ENCODE measurements at regions not wholly inside any gene's neighbourhood (a gene's known extent, or its start where the extent isn't known, plus 50 kb on each side); places are given as distances from the start of the nearest gene placed in this dataset.
"Not testable (repeated sequence)": the region's sequence is repeated elsewhere in the genome, so short reads cannot be mapped to it uniquely, and the experiment has no call there.

DNA sequence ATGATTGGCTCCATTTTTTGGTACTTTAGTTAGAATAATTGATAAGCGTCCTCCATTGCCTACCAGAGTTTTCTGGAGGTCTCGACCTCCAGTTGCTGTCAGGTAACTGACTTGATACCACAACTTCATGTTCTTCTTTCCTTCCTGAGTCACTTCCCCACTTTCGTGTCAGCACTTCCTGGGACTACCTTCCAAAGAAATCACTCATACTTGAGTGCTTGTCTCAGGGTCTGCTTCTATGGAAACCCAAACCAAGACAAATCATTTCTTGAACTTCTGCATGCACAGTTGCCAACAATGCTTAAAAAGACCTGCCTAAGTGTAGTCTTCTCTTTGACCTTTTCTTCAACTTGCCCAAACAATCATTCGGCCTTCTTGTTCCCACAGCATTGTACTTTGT lies 210.3 kb upstream of the ETAA1 start:
- Histone ChIP-seq H3K4me3 (ENCODE audit: low read depth, low read length) (no peak overlapping the region), H3K9ac (ENCODE audit: low read length) (no peak overlapping the region), H4K8ac (ENCODE audit: low read depth, low read length) (no peak overlapping the region), H2AK5ac (ENCODE audit: low read length) (no peak overlapping the region), H3K36me3 (ENCODE audit: control insufficient read depth in 1 of 2, insufficient read depth in 2 of 2, low read length in 2 of 2) (no peaks in the 10 kb centered on the region), H3K18ac (ENCODE audit: low read length) (no peak overlapping the region), H3K14ac (ENCODE audit: low read length) (no peak overlapping the region), H3K23ac (ENCODE audit: low read length) (no peak overlapping the region), H3K4me2 (ENCODE audit: low read length) (no peak overlapping the region), H3K79me2 (ENCODE audit: control insufficient read depth, insufficient read depth, low read length, poor library complexity) (no peaks in the 10 kb centered on the region), H2AFZ (ENCODE audit: insufficient read depth, low read length, poor library complexity) (no peak overlapping the region), H3K79me1 (ENCODE audit: low read length) (no peaks in the 10 kb centered on the region), H2BK12ac (ENCODE audit: low read length) (no peak overlapping the region), H3K27ac (ENCODE audit: low read depth, low read length) (no peak overlapping the region), H2BK120ac (ENCODE audit: insufficient read depth, low read length, poor library complexity) (no peak overlapping the region), H4K91ac (ENCODE audit: low read depth, low read length) (no peak overlapping the region), H3K4me1 (ENCODE audit: control insufficient read depth in 1 of 2, insufficient read depth in 2 of 2, low read length in 2 of 2) (no peaks in the 10 kb centered on the region), H2BK5ac (ENCODE audit: low read depth, low read length, poor library complexity) (no peak overlapping the region), H3K27me3 (ENCODE audit: insufficient read depth, low read length) (no peaks in the 10 kb centered on the region), H3K4ac (ENCODE audit: low read depth, low read length) (no peak overlapping the region), H4K12ac (ENCODE audit: low read depth, low read length) (no peak overlapping the region), H3K9me3 (ENCODE audit: insufficient read depth, low read depth, low read length) (no peaks in the 10 kb centered on the region)
- no CpG with 5 or more reads among the region's 4 CpGs for WGBS (ENCODE audit: extremely low coverage, insufficient coverage, insufficient read length)
- no peak for DNase-seq

DNA sequence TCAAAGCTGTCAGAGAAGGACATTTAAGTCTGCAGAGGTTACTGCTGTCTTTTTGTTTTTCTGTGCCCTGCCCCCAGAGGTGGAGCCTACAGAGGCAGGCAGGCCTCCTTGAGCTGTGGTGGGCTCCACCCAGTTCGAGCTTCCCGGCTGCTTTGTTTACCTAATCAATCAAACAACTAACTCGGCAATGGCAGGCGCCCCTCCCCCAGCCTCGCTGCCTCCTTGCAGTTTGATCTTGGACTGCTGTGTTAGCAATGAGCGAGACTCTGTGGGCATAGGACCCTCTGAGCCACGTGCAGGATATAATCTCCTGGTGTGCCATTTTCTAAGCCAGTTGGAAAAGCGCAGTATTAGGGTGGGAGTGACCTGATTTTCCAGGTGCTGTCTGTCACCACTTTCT lies 201.8 kb upstream of the ETAA1 start:
- not testable (repeated sequence) for H3K27me3 ChIP-seq (ENCODE audit: insufficient read depth, low read length); H4K8ac ChIP-seq (ENCODE audit: low read depth, low read length); DNase-seq; H3K9ac ChIP-seq (ENCODE audit: low read length); H3K79me2 ChIP-seq (ENCODE audit: control insufficient read depth, insufficient read depth, low read length, poor library complexity); H3K18ac ChIP-seq (ENCODE audit: low read length); H3K4me1 ChIP-seq (ENCODE audit: control insufficient read depth in 1 of 2, insufficient read depth in 2 of 2, low read length in 2 of 2); H3K4me2 ChIP-seq (ENCODE audit: low read length); H2BK5ac ChIP-seq (ENCODE audit: low read depth, low read length, poor library complexity); H2AFZ ChIP-seq (ENCODE audit: insufficient read depth, low read length, poor library complexity); H3K14ac ChIP-seq (ENCODE audit: low read length); H2AK5ac ChIP-seq (ENCODE audit: low read length); H3K9me3 ChIP-seq (ENCODE audit: insufficient read depth, low read depth, low read length); H3K36me3 ChIP-seq (ENCODE audit: control insufficient read depth in 1 of 2, insufficient read depth in 2 of 2, low read length in 2 of 2); H4K91ac ChIP-seq (ENCODE audit: low read depth, low read length); H4K12ac ChIP-seq (ENCODE audit: low read depth, low read length); H3K4ac ChIP-seq (ENCODE audit: low read depth, low read length); H2BK120ac ChIP-seq (ENCODE audit: insufficient read depth, low read length, poor library complexity); H3K4me3 ChIP-seq (ENCODE audit: low read depth, low read length); H3K23ac ChIP-seq (ENCODE audit: low read length); H2BK12ac ChIP-seq (ENCODE audit: low read length); H3K27ac ChIP-seq (ENCODE audit: low read depth, low read length); H3K79me1 ChIP-seq (ENCODE audit: low read length)
- no CpG with 5 or more reads among the region's 8 CpGs for WGBS (ENCODE audit: extremely low coverage, insufficient coverage, insufficient read length)

DNA sequence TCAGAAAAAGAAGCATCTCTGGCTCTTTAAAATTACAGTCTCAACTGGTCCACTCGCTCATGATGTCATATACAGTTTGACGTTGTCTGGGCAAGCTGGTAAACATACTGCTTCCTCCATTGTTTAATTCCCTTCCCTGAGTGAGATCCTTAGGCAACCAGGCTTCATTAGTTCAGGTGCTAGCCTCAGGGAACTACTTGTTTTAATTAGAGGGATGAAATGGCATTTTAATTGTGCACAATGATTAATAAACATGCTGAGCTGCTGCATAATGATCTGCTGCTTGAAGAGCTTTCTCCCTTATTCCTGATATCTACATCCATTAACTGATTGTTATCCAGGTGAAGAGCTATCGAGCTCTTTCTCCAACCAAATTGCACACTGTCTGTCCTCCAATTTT lies 195.6 kb upstream of the ETAA1 start:
- H3K36me3 ChIP-seq (ENCODE audit: control insufficient read depth in 1 of 2, insufficient read depth in 2 of 2, low read length in 2 of 2) = no peaks in the 10 kb centered on the region
- H3K4ac ChIP-seq (ENCODE audit: low read depth, low read length) = no peak overlapping the region
- no peak overlapping the region for H3K4me3 ChIP-seq (ENCODE audit: low read depth, low read length)
- no peak overlapping the region for H2AFZ ChIP-seq (ENCODE audit: insufficient read depth, low read length, poor library complexity)
- no peaks in the 10 kb centered on the region for H3K9me3 ChIP-seq (ENCODE audit: insufficient read depth, low read depth, low read length)
- H4K12ac ChIP-seq (ENCODE audit: low read depth, low read length) = no peak overlapping the region
- no peak overlapping the region for H2BK5ac ChIP-seq (ENCODE audit: low read depth, low read length, poor library complexity)
- no peak overlapping the region for H2BK120ac ChIP-seq (ENCODE audit: insufficient read depth, low read length, poor library complexity)
- H4K8ac ChIP-seq (ENCODE audit: low read depth, low read length) = no peak overlapping the region
- H4K91ac ChIP-seq (ENCODE audit: low read depth, low read length) = no peak overlapping the region
- no peak overlapping the region for H2BK12ac ChIP-seq (ENCODE audit: low read length)
- no peak overlapping the region for H3K23ac ChIP-seq (ENCODE audit: low read length)
- no peak overlapping the region for H3K9ac ChIP-seq (ENCODE audit: low read length)
- H3K79me1 ChIP-seq (ENCODE audit: low read length) = no peaks in the 10 kb centered on the region
- no peaks in the 10 kb centered on the region for H3K4me1 ChIP-seq (ENCODE audit: control insufficient read depth in 1 of 2, insufficient read depth in 2 of 2, low read length in 2 of 2)
- no peak overlapping the region for H3K14ac ChIP-seq (ENCODE audit: low read length)
- no peak overlapping the region for H3K18ac ChIP-seq (ENCODE audit: low read length)
- no peak overlapping the region for H2AK5ac ChIP-seq (ENCODE audit: low read length)
- DNase-seq = no peak
- no CpG with 5 or more reads among the region's 3 CpGs for WGBS (ENCODE audit: extremely low coverage, insufficient coverage, insufficient read length)
- H3K27ac ChIP-seq (ENCODE audit: low read depth, low read length) = no peak overlapping the region
- no peak overlapping the region for H3K4me2 ChIP-seq (ENCODE audit: low read length)
- no peaks in the 10 kb centered on the region for H3K79me2 ChIP-seq (ENCODE audit: control insufficient read depth, insufficient read depth, low read length, poor library complexity)
- no peaks in the 10 kb centered on the region for H3K27me3 ChIP-seq (ENCODE audit: insufficient read depth, low read length)

DNA sequence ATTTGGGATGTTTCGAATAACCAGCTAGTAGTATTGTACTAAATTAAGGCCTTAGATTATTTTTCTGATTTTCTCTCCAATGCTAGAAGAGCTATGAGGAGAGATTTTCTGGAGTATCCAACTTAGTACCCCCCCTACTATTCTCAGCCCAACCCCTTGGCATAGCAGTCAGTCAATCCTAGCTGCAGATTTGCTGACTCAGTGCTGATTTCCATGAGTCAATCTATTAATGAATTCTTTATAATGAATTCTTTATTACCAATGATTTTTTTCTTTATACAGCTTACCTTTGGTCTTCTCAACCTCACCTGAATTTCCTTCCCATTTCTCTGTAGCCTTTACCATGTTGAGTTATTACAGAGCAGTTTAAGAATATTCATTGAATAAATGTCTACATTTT lies 192.8 kb upstream of the ETAA1 start:
- no CpG with 5 or more reads among the region's 1 CpG for WGBS (ENCODE audit: extremely low coverage, insufficient coverage, insufficient read length)
- H3K14ac ChIP-seq (ENCODE audit: low read length) = no peak overlapping the region
- no peak overlapping the region for H3K4ac ChIP-seq (ENCODE audit: low read depth, low read length)
- H2AK5ac ChIP-seq (ENCODE audit: low read length) = no peak overlapping the region
- no peak overlapping the region for H3K23ac ChIP-seq (ENCODE audit: low read length)
- H4K91ac ChIP-seq (ENCODE audit: low read depth, low read length) = no peak overlapping the region
- H3K27me3 ChIP-seq (ENCODE audit: insufficient read depth, low read length) = no peaks in the 10 kb centered on the region
- H3K27ac ChIP-seq (ENCODE audit: low read depth, low read length) = no peak overlapping the region
- no peak overlapping the region for H3K9ac ChIP-seq (ENCODE audit: low read length)
- no peak overlapping the region for H2AFZ ChIP-seq (ENCODE audit: insufficient read depth, low read length, poor library complexity)
- H2BK120ac ChIP-seq (ENCODE audit: insufficient read depth, low read length, poor library complexity) = no peak overlapping the region
- H3K9me3 ChIP-seq (ENCODE audit: insufficient read depth, low read depth, low read length) = no peaks in the 10 kb centered on the region
- H3K4me2 ChIP-seq (ENCODE audit: low read length) = no peak overlapping the region
- H4K8ac ChIP-seq (ENCODE audit: low read depth, low read length) = no peak overlapping the region
- H3K4me1 ChIP-seq (ENCODE audit: control insufficient read depth in 1 of 2, insufficient read depth in 2 of 2, low read length in 2 of 2) = no peaks in the 10 kb centered on the region
- no peak overlapping the region for H3K18ac ChIP-seq (ENCODE audit: low read length)
- no peak overlapping the region for H2BK5ac ChIP-seq (ENCODE audit: low read depth, low read length, poor library complexity)
- H3K4me3 ChIP-seq (ENCODE audit: low read depth, low read length) = no peak overlapping the region
- no peak overlapping the region for H4K12ac ChIP-seq (ENCODE audit: low read depth, low read length)
- no peak overlapping the region for H2BK12ac ChIP-seq (ENCODE audit: low read length)
- H3K36me3 ChIP-seq (ENCODE audit: control insufficient read depth in 1 of 2, insufficient read depth in 2 of 2, low read length in 2 of 2) = no peaks in the 10 kb centered on the region
- H3K79me1 ChIP-seq (ENCODE audit: low read length) = no peaks in the 10 kb centered on the region
- H3K79me2 ChIP-seq (ENCODE audit: control insufficient read depth, insufficient read depth, low read length, poor library complexity) = no peaks in the 10 kb centered on the region
- DNase-seq = no peak
